Right kidney (tissue), 1 donor: ENCODE measurements at regions not wholly inside any gene's neighbourhood (a gene's known extent, or its start where the extent isn't known, plus 50 kb on each side); places are given as distances from the start of the nearest gene placed in this dataset.
A peak's percentile ranks its signal among the peaks of the same experiment; 100 is the strongest.

ENCODE experiments used
- DNase-seq: peaks from one replicate; pipeline ENCODE4 v3.0.0-alpha.2; 2016

GRCh38 chr11:97290464-97291041 is 900.7 kb downstream of the JRKL start:
- DNase-seq: peak; percentile 7

GRCh38 chr11:97296301-97296700 is 906.5 kb downstream of the JRKL start:
- no peak for DNase-seq

GRCh38 chr11:97309291-97309690 is 919.5 kb downstream of the JRKL start:
- DNase-seq: no peak

- no peak for DNase-seq
These were observed 935.9 kb downstream of the JRKL start for GRCh38 chr11:97325693-97326092.

- no peak for DNase-seq
These were observed 942.5 kb downstream of the JRKL start for GRCh38 chr11:97332271-97332670.

- DNase-seq: no peak
These were observed 946.3 kb downstream of the JRKL start for GRCh38 chr11:97336064-97336463.

GRCh38 chr11:97345032-97345431 is 955.2 kb downstream of the JRKL start:
- no peak for DNase-seq

GRCh38 chr11:97349201-97349600 is 959.4 kb downstream of the JRKL start:
- DNase-seq: no peak

- DNase-seq: no peak
These were observed 962.1 kb downstream of the JRKL start for GRCh38 chr11:97351939-97352338.

- DNase-seq: no peak
These were observed 964.2 kb downstream of the JRKL start for GRCh38 chr11:97354026-97354425.

- no peak for DNase-seq
These were observed 964.8 kb downstream of the JRKL start for GRCh38 chr11:97354576-97354975.

GRCh38 chr11:97355230-97355629 is 965.4 kb downstream of the JRKL start:
- no peak for DNase-seq

GRCh38 chr11:97356144-97356543 is 966.3 kb downstream of the JRKL start:
- DNase-seq: peak; percentile 8

GRCh38 chr11:97359016-97359415 is 969.2 kb downstream of the JRKL start:
- no peak for DNase-seq

GRCh38 chr11:97361812-97362378 is 972.1 kb downstream of the JRKL start:
- no peak for DNase-seq

- no peak for DNase-seq
These were observed 973.5 kb downstream of the JRKL start for GRCh38 chr11:97363331-97363730.

- no peak for DNase-seq
These were observed 974.2 kb downstream of the JRKL start for GRCh38 chr11:97364047-97364446.

- no peak for DNase-seq
These were observed 977.7 kb downstream of the JRKL start for GRCh38 chr11:97367406-97368083.

- no peak for DNase-seq
These were observed 999.5 kb downstream of the JRKL start for GRCh38 chr11:97389270-97389669.

- no peak for DNase-seq
These were observed 1008.4 kb downstream of the JRKL start for GRCh38 chr11:97398246-97398645.

- no peak for DNase-seq
These were observed 1019.3 kb downstream of the JRKL start for GRCh38 chr11:97409141-97409540.

- DNase-seq: no peak
These were observed 1025.0 kb downstream of the JRKL start for GRCh38 chr11:97414801-97415200.

GRCh38 chr11:97419729-97420128 is 1029.9 kb downstream of the JRKL start:
- DNase-seq: no peak

- no peak for DNase-seq
These were observed 1038.5 kb downstream of the JRKL start for GRCh38 chr11:97428247-97428790.
